ENCODE measurements at regions not wholly inside any gene's neighbourhood (a gene's known extent, or its start where the extent isn't known, plus 50 kb on each side); places are given as distances from the start of the nearest gene placed in this dataset.

DNA sequence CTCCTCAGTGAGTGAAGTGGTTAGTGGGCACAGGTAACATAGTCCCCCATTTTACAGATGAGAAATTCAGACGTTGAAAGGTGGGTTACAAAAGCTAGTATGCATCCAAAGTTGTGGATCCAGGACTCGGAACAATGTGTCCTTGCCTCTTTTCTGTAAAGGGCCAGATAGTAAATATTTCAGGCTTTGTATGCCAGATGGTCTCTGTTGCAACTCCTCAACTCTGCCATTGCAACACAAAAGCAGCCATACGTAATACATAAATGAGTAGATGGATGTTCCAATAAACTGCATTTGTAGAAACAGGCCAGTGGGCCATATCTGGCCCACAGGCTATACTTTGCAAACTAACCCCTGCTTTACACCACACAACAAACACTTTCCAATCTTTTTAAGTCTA is 166.6 kb upstream of the PKDCC start:
- no peak for DNase-seq (ENCODE audit: low read depth in 2 of 2)

DNA sequence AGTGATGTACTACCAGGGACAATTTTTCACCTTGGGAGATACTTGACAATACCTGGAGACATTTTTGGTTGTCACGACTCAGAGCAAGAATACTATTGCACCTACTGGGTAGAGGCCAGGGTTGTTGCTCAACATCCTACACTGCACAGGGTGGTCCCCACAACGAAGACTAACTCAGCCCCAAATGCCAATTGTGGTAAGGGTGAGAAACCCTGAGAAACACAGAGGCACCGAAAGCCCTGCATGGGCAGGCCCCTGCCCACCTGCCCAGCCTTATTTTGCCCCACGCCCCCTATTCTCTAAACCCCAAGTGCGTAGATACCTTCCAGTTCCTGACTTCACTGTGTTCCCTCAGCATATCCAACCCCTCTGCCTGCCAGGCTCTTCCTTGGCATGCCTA is 163.1 kb upstream of the PKDCC start:
- DNase-seq (ENCODE audit: low read depth in 2 of 2) = no peak

GRCh38 chr2:41886145-41886664 is 161.6 kb upstream of the PKDCC start:
- no peak for DNase-seq (ENCODE audit: low read depth in 2 of 2)

DNA sequence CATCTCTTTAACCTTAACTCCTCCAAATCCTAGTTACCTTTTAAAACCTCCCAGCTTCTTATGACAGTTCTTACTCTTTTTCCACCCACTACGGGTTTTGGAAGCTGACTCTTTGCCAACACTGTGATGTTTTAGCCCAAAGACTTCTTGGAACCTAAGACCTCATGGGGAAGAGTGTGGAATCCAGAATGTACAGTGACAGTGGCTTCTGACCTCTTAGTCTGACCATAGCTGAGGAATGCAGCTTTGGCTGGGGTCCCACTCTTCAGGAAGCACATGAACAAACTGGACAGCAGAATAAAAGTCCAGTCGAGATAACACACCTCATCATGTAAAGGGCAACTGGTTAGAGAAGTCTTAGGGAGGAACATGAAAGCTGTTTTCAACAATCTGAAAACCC is 161.1 kb upstream of the PKDCC start:
- no peak for DNase-seq (ENCODE audit: low read depth in 2 of 2)

DNA sequence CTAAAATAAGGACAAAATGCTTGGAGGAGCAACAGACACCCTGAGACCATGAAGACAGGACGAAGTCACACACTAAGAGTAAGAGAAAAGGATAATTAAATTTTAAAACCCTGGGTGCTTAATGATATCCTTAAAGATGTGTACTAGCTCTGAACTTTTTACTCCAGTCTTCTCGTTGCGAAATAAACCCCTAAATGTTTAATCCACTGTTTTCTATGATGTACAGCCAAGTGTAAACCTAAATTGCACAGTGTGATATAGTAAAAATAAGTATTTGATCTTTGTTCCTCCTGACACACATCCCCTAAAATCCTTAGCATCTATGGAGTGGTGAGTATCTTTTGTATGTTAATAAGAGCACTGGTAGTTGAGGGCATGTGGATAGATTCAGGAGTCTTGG is 157.5 kb upstream of the PKDCC start:
- DNase-seq (ENCODE audit: low read depth in 2 of 2) = no peak

DNA sequence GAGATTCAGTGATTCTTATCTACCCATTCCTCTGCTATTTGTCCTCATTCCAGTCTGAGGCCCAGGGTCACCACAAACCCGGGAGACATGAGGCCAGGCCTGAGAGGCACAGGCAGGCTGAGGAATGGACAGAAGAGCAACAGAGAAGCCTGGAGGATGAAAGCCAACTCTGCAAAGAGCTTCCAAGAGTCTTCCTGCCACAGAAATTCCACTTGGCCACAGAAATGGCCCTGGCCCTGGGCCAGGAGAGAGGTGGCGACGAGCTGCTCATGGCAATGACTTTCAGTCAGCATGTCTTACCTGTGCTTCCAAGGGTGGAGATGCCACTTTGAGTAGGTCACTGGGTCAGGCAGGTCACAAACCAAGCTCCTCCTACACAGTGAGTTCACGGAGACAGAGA is 155.3 kb upstream of the PKDCC start:
- no peak for DNase-seq (ENCODE audit: low read depth in 2 of 2)

GRCh38 chr2:41894563-41895333 is 153.1 kb upstream of the PKDCC start:
- DNase-seq (ENCODE audit: low read depth in 2 of 2) = no peak

GRCh38 chr2:41895334-41895664 is 152.5 kb upstream of the PKDCC start:
- no peak for DNase-seq (ENCODE audit: low read depth in 2 of 2)

DNA sequence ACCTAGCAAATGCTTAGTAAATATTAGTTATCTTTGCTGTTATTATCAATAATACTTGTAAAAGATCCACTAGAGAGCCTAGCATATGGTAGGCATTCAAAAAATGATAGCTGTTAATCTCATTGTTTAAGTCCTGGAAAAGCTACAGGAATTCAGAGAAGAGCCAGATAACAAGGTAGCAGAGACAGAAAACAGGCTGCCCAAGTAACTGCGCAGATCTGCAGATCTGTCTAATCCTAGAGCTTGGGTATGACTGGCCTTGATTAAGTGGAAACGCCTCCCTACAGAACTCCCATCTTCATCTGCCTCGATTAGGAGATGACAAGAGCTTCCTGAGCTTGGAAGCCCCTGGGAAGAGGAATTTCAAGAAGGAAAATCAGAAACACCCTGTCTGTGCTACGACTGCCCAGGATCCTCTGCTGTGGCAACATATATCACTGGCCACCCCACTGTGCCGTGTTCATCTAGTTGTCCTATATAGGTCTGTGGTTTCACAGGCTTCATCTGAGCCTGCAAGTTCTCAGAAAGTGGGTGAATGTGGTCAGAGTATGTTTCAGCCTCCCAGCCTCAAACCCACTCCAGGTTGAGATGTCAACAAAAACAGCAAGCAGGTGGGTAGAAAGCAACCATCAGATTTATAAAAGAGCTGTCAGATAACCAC is 151.5 kb upstream of the PKDCC start:
- no peak for DNase-seq (ENCODE audit: low read depth in 2 of 2)

GRCh38 chr2:41899189-41899588 is 148.6 kb upstream of the PKDCC start:
- DNase-seq (ENCODE audit: low read depth in 2 of 2) = no peak

- no peak for DNase-seq (ENCODE audit: low read depth in 2 of 2)
Measured at GRCh38 chr2:41900101-41900577, 147.7 kb upstream of the PKDCC start.

- DNase-seq (ENCODE audit: low read depth in 2 of 2) = no peak
Measured at GRCh38 chr2:41902897-41903296, 144.9 kb upstream of the PKDCC start.

DNA sequence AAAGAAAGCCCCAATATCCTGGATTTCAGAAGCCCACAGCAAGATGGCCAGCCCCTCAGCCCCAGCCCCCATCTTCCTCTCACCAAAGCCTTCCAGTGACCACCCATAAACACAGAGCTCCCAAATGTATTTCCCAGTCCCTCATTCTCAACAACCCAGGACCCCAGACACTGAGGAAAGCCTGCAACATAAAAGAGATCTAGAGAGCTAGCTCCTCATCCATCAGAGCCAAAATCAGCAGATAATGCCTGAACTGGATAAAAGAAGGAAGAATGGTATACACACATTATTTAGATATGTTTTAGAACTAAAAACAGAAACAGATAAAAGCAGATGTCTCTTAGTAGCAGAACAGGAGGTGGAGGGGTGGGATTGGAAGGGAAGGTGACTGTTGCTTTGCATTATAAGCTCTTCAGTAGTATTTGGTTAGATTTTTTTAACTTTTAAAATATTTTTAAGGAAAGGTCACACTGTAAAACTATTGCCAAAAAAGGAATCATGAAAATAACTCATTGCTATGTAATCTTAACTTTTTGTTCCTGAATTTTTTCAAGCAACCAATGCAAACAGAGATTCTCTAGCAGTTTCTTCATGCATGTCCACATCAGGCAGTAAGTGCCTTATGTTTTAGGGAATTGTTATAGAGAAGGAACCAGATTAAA is 144.2 kb upstream of the PKDCC start:
- no peak for DNase-seq (ENCODE audit: low read depth in 2 of 2)

GRCh38 chr2:41904459-41904858 is 143.4 kb upstream of the PKDCC start:
- DNase-seq (ENCODE audit: low read depth in 2 of 2) = no peak

- DNase-seq (ENCODE audit: low read depth in 2 of 2) = no peak
Measured at GRCh38 chr2:41905597-41906337, 142.1 kb upstream of the PKDCC start.

DNA sequence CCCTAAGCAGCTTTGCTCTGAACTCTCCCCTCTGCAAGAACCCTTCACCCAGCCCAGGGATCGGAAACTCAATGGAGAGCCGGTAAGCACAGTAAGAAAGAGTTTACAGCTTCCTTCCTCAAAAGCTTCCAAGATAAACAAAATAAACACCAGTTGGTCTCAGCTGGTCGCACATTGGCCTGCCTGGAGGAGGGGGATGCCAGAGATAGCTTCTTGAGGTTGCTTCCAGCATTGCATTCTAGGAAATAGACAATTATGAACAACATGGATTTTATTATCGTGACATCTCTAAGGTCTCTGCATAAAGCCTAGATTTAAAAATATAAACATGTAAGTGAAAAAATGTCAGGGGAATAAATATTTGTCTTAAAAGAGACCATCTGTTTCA is 141.5 kb upstream of the PKDCC start:
- no peak for DNase-seq (ENCODE audit: low read depth in 2 of 2)

DNA sequence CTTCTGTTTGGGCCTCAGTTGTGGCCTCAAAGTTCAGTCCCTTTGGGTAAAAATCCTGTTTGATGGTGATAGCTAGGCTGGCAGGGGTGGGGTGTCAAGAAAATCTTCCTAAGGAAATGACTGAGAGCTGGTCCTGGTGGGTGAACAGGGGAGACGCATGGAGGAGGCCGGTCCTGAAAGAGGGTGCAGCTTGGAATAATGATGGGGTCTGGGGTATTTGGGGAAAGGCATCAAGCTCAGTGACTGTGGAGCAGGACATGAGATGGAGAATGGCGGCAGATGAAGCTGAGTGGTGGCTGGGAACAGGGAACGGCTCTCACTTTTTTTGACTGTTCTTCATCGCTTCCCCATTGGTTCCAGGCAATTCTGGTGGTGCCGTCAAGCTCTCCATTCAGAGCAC is 140.7 kb upstream of the PKDCC start:
- no peak for DNase-seq (ENCODE audit: low read depth in 2 of 2)

- DNase-seq (ENCODE audit: low read depth in 2 of 2) = no peak
Measured at GRCh38 chr2:41907771-41908207, 140.0 kb upstream of the PKDCC start.

GRCh38 chr2:41908349-41908748 is 139.5 kb upstream of the PKDCC start:
- no peak for DNase-seq (ENCODE audit: low read depth in 2 of 2)

DNA sequence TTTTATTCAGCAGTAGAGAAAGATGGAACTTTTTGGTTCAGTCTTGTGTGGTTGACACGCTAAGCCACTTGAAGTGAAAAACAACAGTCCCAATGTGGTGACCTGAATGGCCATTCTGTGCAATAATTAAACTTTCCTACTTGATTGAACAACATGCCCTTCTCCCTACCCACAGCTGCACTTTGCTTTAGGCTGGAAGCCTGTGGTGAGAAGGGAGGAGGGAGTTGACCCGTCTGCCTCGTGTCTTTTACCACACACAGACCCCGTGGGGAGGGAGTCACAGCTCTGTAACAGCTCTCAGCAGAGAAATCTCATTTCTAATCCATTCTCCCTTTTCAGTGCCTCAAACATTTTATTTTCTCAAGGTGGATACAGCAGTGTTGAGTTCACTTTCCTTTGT is 138.2 kb upstream of the PKDCC start:
- DNase-seq (ENCODE audit: low read depth in 2 of 2) = no peak

DNA sequence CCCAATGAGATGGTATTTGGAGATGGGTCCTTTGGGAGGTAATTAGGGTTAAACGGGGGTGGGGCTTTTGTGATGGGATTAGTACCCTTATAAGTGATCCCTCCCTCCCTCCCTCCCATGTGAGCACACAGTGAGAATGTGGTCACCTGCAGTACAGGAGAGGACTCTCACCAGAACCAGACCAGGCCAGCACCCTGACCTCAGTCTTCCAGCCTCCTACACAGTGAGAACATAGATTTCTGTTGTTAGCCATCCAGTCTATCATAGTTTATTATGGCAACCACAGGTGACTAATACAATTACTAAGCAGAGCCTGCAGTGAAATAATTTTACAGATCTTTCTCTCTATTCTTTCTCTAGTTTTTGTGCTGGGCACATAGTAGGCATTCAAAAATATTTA is 137.7 kb upstream of the PKDCC start:
- DNase-seq (ENCODE audit: low read depth in 2 of 2) = no peak

- no peak for DNase-seq (ENCODE audit: low read depth in 2 of 2)
Measured at GRCh38 chr2:41911033-41911432, 136.8 kb upstream of the PKDCC start.
